C4-2B (cell line): ENCODE measurements at regions not wholly inside any gene's neighbourhood (a gene's known extent, or its start where the extent isn't known, plus 50 kb on each side); places are given as distances from the start of the nearest gene placed in this dataset.
"Not testable (repeated sequence)": the region's sequence is repeated elsewhere in the genome, so short reads cannot be mapped to it uniquely, and the experiment has no call there.

Experiments used
- CTCF ChIP-seq: fragments of 450-650 bp; conservative IDR thresholded peaks from 2 replicates; pipeline ENCODE4 v1.5.1; 2017; ENCODE audit warnings: mild to moderate bottlenecking
- ZFX ChIP-seq: fragments of 450-650 bp; IDR thresholded peaks from 2 replicates; pipeline ENCODE4 v1.6.1; 2017

- not testable (repeated sequence) for TF ChIP-seq CTCF, ZFX
Observed at GRCh38 chr11:3523567-3523966, 118.2 kb downstream of the ART5 start.
